AG04450 (cell line): ENCODE measurements at regions not wholly inside any gene's neighbourhood (a gene's known extent, or its start where the extent isn't known, plus 50 kb on each side); places are given as distances from the start of the nearest gene placed in this dataset.

Experiments used
- CTCF ChIA-PET: fragments of 300-600, 350-600 bp; formaldehyde crosslinking; extraction: SDS; loops from one replicate; lab custom pipeline; 2022; ENCODE audit warnings: antibody characterized with exemption, inconsistent platforms; lab: Charles Lee
- POLR2A ChIA-PET: fragments of 350-600 bp; formaldehyde crosslinking; extraction: SDS; loops from one replicate; lab custom pipeline; 2021; ENCODE audit warnings: antibody characterized with exemption, inconsistent platforms; lab: Yijun Ruan, JAX
- DNase-seq: peaks from one replicate; pipeline ENCODE4 v3.0.0-alpha.2; 2011; ENCODE audit warnings: low read depth, low spot score
- H3K27ac ChIP-seq: one replicate; pipeline ENCODE4 v1.5.1; 2012; ENCODE audit warnings: low read depth, low read length, control low read depth
- H3K27me3 ChIP-seq: one replicate; pipeline ENCODE4 v1.6.0; 2012; ENCODE audit warnings: low read length; ENCODE audit not compliant: control insufficient read depth, insufficient read depth
- H3K4me3 ChIP-seq: 2 replicates; pipeline ENCODE4 v1.5.1; 2011; ENCODE audit warnings: mild to moderate bottlenecking, low read depth, low read length, control low read depth
- H3K9me3 ChIP-seq: 2 replicates; pipeline ENCODE4 v1.5.1; 2012; ENCODE audit warnings: low read length; ENCODE audit not compliant: control insufficient read depth, insufficient read depth
- CTCF ChIP-seq: IDR thresholded peaks from 2 replicates; pipeline ENCODE4 v1.5.1; 2011; ENCODE audit warnings: low read depth, low read length, control low read depth, inconsistent platforms

- Histone ChIP-seq H3K27ac (no peak overlapping the region), H3K9me3 (no peaks in the 10 kb centered on the region), H3K27me3 (peaks cover 1% of the 10 kb centered on the region), H3K4me3 (no peak overlapping the region)
- ChIA-PET CTCF (no interaction called here), POLR2A (no interaction called here)
- DNase-seq, result no peak
- TF ChIP-seq CTCF, result no peak
These were observed 57.2 kb upstream of the SIAH1 start for GRCh38 chr16:48442379-48442778.

GRCh38 chr16:48441863-48442279 is 56.7 kb upstream of the SIAH1 start:
- POLR2A ChIA-PET, result no interaction called here
- no peak for DNase-seq
- CTCF ChIA-PET, result no interaction called here
- Histone ChIP-seq H3K27ac (no peak overlapping the region), H3K4me3 (no peak overlapping the region), H3K27me3 (peaks cover 2% of the 10 kb centered on the region), H3K9me3 (no peaks in the 10 kb centered on the region)
- no peak for TF ChIP-seq CTCF

- H3K4me3 ChIP-seq, result no peak overlapping the region
- no peak for TF ChIP-seq CTCF
- no peaks in the 10 kb centered on the region for H3K9me3 ChIP-seq
- no peak overlapping the region for H3K27ac ChIP-seq
- H3K27me3 ChIP-seq, result peaks cover 2% of the 10 kb centered on the region
- no peak for DNase-seq
- ChIA-PET POLR2A (no interaction called here), CTCF (no interaction called here)
These were observed 55.9 kb upstream of the SIAH1 start for GRCh38 chr16:48441106-48441505.

- CTCF ChIA-PET, result interaction anchor here (0.5 kb wide), 1 partner anchor 192 kb away, joined by 3 read pairs; no protein-coding TSS in a partner anchor
- DNase-seq, result no peak
- POLR2A ChIA-PET, result no interaction called here
- Histone ChIP-seq H3K4me3 (no peak overlapping the region), H3K27ac (no peak overlapping the region), H3K27me3 (peaks cover 2% of the 10 kb centered on the region), H3K9me3 (no peaks in the 10 kb centered on the region)
- no peak for TF ChIP-seq CTCF
These were observed 53.2 kb upstream of the SIAH1 start for GRCh38 chr16:48438414-48438813.

- ChIA-PET POLR2A (no interaction called here), CTCF (interaction anchor here (1.6 kb wide), 1 partner anchor 82 kb away, joined by 5 read pairs; no protein-coding TSS in a partner anchor)
These were observed 50.7 kb upstream of the SIAH1 start for GRCh38 chr16:48435906-48436305.

More at GRCh38 chr16:48435906-48436305, 50.7 kb upstream of the SIAH1 start:
- no peak for TF ChIP-seq CTCF
- no peak overlapping the region for H3K4me3 ChIP-seq
- peaks cover 2% of the 10 kb centered on the region for H3K27me3 ChIP-seq
- no peak overlapping the region for H3K27ac ChIP-seq
- H3K9me3 ChIP-seq, result no peaks in the 10 kb centered on the region
- no peak for DNase-seq
